ENCODE measurements at regions not wholly inside any gene's neighbourhood (a gene's known extent, or its start where the extent isn't known, plus 50 kb on each side); places are given as distances from the start of the nearest gene placed in this dataset.
A peak's percentile ranks its signal among the peaks of the same experiment; 100 is the strongest.

DNA sequence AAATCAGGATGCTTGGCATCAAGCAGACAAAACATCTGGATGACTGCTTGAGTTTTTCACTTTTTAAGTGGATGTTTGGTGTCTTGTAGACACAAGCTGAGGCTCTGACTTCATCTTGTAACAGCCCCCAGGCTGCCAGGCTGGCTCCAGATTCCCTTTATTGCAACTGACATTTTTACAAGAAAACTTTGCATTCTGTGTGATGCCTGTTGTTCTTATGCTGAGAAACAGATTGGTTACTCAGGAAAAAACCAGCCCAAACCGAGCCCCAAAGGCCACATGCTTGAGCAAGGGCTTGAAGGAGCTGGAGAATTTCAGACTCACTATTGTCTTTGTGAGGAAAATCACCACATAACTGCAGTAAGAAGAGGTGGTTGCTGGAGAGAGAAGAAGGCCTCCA lies 98.4 kb upstream of the PREP start:
- TF ChIP-seq CTCF (IDR thresholded peaks at IDR 0.05; ENCODE audit: borderline replicate concordance, control extremely low read depth, extremely low read depth, insufficient read depth, missing control alignments): no peak
- no peak for DNase-seq (ENCODE audit: low spot score)
- in situ Hi-C loops (cut with MboI; ENCODE audit: low sequenced_read_pairs, unreplicated experiment): no loop called here

- no peak for TF ChIP-seq CTCF (IDR thresholded peaks at IDR 0.05; ENCODE audit: borderline replicate concordance, control extremely low read depth, extremely low read depth, insufficient read depth, missing control alignments)
- no peak for DNase-seq (ENCODE audit: low spot score)
- in situ Hi-C loops (cut with MboI; ENCODE audit: low sequenced_read_pairs, unreplicated experiment): no loop called here
Measured at GRCh38 chr6:105500693-105501092, 97.8 kb upstream of the PREP start.

- in situ Hi-C loops (cut with MboI; ENCODE audit: low sequenced_read_pairs, unreplicated experiment): loop anchor here (10.0 to 25.0 kb wide), 2 partner anchors 145 to 587 kb away; partner anchors contain the start of gene PRDM1
- no peak for DNase-seq (ENCODE audit: low spot score)
Measured at GRCh38 chr6:105499931-105500330, 97.0 kb upstream of the PREP start.

GRCh38 chr6:105499136-105499870 lies 96.4 kb upstream of the PREP start:
- TF ChIP-seq CTCF (IDR thresholded peaks at IDR 0.05; ENCODE audit: borderline replicate concordance, control extremely low read depth, extremely low read depth, insufficient read depth, missing control alignments): no peak
- in situ Hi-C loops (cut with MboI; ENCODE audit: low sequenced_read_pairs, unreplicated experiment): loop anchor here (10.0 to 25.0 kb wide), 2 partner anchors 145 to 588 kb away; partner anchors contain the start of gene PRDM1
- no peak for DNase-seq (ENCODE audit: low spot score)

More at GRCh38 chr6:105499931-105500330, 97.0 kb upstream of the PREP start:
- no peak for TF ChIP-seq CTCF (IDR thresholded peaks at IDR 0.05; ENCODE audit: borderline replicate concordance, control extremely low read depth, extremely low read depth, insufficient read depth, missing control alignments)

- in situ Hi-C loops (cut with MboI; ENCODE audit: low sequenced_read_pairs, unreplicated experiment): loop anchor here (10.0 to 25.0 kb wide), 2 partner anchors 147 to 590 kb away; partner anchors contain the start of gene PRDM1
- no peak for DNase-seq (ENCODE audit: low spot score)
Measured at GRCh38 chr6:105497549-105497948, 94.7 kb upstream of the PREP start.

GRCh38 chr6:105495515-105495914 lies 92.6 kb upstream of the PREP start:
- in situ Hi-C loops (cut with MboI; ENCODE audit: low sequenced_read_pairs, unreplicated experiment): loop anchor here (10.0 to 25.0 kb wide), 2 partner anchors 149 to 592 kb away; partner anchors contain the start of gene PRDM1
- no peak for TF ChIP-seq CTCF (IDR thresholded peaks at IDR 0.05; ENCODE audit: borderline replicate concordance, control extremely low read depth, extremely low read depth, insufficient read depth, missing control alignments)
- peak; percentile 24 for DNase-seq (ENCODE audit: low spot score)

More at GRCh38 chr6:105497549-105497948, 94.7 kb upstream of the PREP start:
- TF ChIP-seq CTCF (IDR thresholded peaks at IDR 0.05; ENCODE audit: borderline replicate concordance, control extremely low read depth, extremely low read depth, insufficient read depth, missing control alignments): no peak
